SIG-M5 treated with dmso at 0.1 percent for 504 hours (cell line): ENCODE measurements at regions not wholly inside any gene's neighbourhood (a gene's known extent, or its start where the extent isn't known, plus 50 kb on each side); places are given as distances from the start of the nearest gene placed in this dataset.
A peak's percentile ranks its signal among the peaks of the same experiment; 100 is the strongest.
"Not testable (repeated sequence)": the region's sequence is repeated elsewhere in the genome, so short reads cannot be mapped to it uniquely, and the experiment has no call there.

Source experiments
- DNase-seq: peaks from one replicate; lab custom pipeline; 2025; ENCODE audit not compliant: unreplicated experiment; lab: John Stamatoyannopoulos, UW

DNA sequence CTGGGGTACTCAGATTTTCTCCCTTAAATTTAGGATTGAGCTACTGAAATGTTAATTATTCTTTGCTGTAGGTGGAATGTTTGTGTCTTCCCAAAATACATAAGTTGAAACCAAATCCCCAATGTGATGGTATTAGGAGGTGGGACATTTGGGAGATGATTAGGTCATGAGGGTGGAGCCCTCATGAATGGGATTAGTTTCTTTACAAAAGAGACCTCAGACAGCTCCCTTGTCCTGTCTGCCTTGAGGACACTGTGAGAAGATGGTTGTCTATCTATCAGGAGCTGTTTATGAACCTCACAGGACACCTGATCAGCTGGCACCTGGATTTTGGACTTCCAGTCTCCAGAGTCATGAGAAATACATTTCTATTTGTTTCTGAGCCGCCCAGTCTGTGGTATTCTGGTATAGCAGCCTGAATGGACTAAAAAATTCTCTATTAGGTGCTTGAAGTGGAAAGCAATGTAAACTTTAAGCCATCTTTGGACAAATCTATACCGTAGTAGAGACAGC lies 99.2 kb upstream of the UXS1 start:
- DNase-seq, result no peak

DNA sequence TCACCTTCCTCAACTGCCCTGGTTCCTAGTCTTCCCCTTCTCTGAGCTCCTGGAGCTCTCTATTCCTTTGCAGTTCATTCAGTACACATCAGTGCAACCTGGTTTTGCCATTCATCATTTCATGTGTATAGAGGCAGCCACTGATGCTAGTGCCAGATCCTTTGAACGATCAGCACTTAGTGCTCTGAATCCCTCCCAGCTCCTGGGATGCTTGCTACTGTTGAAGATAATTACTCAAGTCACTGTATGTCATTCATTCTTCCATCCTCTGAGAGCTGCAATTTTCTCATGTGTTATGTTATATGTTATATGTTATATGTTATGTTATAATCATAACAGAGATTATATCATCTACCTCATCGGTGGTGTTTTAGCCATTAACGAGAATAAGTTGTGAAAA lies 98.5 kb upstream of the UXS1 start:
- DNase-seq, result no peak

GRCh38 chr2:106288873-106289272 lies 94.8 kb upstream of the UXS1 start:
- DNase-seq, result no peak

DNA sequence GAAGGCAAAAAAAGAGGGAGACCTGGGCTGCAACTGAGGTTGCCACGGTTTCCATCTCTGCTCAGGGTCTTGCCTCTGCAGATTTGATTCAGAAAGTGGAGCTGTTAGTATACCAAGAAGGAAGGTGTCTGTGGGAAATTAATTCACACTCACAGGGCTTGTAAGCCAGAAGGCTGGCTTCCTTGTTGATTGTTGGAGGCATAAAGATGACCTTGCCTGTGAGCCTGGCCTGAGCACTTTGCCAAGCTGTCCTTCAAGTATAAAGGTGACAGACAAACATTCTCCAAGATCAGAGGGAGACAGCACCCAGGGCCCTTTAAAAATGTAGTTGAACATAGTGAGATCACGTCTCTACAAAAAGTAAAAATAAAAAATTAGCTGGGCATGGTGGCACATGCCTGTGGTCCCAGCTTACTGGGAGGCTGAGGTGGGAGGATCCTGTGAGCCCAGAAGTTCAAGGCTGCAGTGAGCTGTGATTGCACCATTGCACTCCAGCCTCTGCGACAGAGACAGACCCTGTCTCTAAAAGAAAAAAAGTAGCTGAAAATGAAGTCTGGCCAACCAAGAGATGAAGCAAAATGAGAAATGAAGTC lies 91.2 kb upstream of the UXS1 start:
- no peak for DNase-seq

GRCh38 chr2:106284691-106285202 lies 90.6 kb upstream of the UXS1 start:
- DNase-seq, result no peak

GRCh38 chr2:106284255-106284654 lies 90.2 kb upstream of the UXS1 start:
- DNase-seq, result no peak

- DNase-seq, result not testable (repeated sequence)
Observed at GRCh38 chr2:106283228-106284152, 89.4 kb upstream of the UXS1 start.

DNA sequence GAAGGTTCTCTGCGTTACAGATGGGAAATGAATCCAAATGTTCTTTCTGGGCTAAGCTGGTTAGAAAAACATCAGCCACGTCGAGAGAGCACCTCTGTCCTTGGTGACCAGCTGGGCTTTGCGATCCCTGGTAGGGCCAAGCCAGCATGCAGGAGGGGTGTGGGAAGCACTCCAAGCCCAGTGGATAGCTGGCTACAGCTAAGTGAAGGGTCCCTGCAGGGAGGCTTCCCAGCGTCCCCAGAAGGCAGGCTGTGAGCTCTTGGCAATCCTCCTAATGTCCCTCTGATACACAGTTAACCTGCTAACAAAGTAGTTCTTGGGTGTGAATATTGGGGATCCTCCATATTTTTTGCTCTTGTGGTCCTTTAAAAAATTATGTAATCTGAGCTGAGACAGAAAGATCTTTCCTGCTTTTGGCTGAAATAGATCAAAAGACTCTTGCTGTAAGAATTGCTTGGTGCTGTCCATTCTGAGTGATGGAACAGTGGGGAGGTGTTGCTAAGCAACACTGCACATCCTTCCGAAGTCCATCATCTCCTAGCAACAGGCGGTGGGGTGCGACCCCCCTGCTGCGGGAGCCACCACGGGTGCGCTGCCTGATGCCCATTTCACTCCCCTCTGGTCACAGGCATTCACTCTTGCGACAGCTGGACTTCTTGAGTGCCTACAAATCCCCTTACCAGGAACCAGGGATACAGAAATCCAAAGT lies 88.5 kb upstream of the UXS1 start:
- DNase-seq, result no peak

- DNase-seq, result not testable (repeated sequence)
Observed at GRCh38 chr2:106281907-106282430, 87.9 kb upstream of the UXS1 start.

DNA sequence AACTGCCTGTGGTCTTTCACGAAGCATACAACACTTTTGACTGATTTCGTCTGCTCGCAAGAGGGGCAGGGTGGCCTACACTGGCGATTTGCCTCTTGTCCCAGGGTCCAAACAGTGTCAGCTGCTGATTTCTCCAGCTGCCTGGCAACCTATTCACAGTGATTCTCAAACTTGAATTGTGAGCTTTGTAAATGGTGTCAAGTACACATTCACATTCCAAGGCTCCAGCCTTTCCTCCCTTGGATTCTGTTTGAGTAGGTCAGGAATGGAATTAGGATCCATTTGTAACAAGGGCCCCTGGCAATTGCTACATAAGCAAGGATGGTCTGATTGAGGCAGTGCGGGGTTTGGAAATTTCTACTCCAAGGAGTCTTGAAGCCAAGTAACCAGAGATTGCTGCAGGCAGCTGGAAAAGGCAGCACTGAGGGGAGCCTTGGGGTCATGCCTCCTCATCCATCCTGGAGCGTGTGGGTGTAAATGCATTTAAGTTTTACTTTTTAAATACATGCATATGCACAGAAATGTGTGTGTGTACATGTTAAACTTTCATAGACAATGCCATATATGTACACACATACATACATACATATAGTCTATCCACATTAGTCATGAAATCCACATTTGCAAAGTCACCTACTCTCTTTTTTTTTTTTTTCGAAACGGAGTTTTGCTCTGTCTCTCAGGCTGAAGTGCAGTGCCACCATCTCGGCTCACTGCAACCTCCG lies 86.8 kb upstream of the UXS1 start:
- DNase-seq, result no peak

DNA sequence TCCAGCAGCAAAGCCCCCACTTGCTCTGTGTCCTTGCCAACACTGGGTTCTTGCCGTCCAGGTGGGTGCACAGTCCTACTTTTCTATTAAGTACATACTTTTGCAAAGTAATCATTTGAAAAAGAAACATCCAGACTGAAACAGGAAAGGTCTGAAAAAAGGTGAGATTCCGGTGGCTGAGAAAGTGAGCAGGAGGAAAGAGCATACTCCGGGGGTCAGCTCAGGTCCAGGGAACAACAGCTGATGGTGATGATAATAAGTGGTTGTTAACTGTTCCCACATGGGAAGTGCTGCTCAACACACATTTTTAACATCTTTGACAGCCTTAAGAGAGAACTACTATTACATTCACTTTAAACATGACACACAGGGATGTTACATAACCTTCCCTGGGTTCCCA lies 86.1 kb upstream of the UXS1 start:
- no peak for DNase-seq

DNA sequence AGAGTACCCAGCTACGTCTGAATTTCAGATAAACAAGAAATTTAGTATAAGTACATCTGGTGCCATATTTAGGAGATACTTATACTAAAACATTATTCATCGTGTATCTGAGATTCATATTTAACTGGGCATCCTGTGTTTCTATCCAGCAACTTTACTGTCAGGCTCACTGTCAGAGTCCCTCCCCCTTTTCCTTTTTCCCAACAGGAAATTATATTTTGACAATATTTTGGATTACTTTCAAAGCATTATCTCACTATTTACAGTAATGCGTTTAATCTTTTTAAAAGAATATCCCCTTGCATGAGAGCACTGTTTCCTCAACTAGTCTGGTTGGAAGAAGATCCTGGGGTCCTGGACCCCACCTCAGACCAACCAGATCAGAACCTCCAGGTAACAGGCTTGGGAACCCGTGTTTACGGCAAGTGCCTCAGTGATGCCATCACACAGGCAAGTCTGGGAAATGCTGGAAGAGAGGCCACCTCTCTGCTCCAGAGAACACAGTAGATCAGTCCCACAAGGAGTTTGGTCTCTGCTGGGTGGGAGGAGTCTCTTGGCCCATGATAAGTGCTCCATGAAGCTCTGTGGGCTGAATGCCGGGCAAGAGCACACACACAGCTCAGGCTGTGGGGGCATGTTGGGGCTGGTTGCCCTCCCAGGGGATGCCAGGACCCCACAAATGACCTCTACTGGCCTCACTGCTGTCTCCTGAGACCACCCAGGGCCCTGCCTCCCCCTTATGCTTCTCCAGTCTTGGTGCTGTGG lies 84.2 kb upstream of the UXS1 start:
- DNase-seq, result no peak

- DNase-seq, result no peak
Observed at GRCh38 chr2:106277426-106277825, 83.3 kb upstream of the UXS1 start.

DNA sequence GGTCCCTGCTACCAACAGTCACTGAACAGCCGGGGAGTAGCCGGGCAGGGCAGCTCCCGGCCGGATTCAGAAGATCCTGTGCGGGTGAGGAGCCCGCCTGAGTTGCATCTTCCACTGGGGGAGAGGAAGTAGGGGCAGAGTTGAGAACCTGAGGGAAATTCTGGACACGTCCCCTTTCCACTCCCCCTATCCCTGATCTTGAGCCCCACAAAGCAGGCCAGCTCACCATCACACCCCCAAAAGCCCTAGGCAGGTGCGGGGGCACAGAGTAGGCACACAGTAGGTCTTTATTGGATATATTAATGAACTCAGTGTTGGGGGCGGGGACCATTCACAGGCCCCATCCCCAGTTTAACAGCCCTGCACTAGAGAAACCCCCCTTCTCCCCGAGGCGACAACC lies 81.9 kb upstream of the UXS1 start:
- no peak for DNase-seq

- DNase-seq, result no peak
Observed at GRCh38 chr2:106274668-106275067, 80.6 kb upstream of the UXS1 start.

DNA sequence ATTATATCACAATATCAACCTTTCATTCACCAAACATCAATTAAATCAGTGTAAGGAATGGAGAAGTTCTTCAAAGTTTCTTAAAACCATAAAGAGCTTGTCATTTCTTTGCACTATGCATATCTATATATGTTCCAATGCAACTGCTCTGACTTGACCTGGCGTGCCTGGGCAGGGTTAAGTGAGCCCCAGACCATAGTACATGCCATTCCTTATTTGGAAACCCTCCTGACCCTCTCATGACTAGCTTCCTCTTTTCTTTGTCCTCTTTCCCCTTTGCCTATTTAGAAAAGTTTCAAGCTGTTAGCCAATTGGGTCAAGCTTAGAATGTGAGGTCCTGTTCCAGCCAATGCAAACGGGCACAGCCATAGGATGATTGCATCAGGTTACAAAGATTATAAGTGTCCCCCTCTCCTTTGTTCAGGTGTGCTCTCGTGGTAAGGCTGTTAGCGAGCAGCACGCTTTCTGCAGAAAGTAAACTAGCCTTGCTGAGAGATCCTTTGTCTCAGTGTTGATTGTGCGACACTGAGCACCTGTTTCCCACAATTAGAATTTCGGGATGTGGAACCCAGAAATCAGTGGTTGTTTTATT lies 78.2 kb upstream of the UXS1 start:
- DNase-seq, result no peak

- DNase-seq, result no peak
Observed at GRCh38 chr2:106270471-106270891, 76.4 kb upstream of the UXS1 start.

DNA sequence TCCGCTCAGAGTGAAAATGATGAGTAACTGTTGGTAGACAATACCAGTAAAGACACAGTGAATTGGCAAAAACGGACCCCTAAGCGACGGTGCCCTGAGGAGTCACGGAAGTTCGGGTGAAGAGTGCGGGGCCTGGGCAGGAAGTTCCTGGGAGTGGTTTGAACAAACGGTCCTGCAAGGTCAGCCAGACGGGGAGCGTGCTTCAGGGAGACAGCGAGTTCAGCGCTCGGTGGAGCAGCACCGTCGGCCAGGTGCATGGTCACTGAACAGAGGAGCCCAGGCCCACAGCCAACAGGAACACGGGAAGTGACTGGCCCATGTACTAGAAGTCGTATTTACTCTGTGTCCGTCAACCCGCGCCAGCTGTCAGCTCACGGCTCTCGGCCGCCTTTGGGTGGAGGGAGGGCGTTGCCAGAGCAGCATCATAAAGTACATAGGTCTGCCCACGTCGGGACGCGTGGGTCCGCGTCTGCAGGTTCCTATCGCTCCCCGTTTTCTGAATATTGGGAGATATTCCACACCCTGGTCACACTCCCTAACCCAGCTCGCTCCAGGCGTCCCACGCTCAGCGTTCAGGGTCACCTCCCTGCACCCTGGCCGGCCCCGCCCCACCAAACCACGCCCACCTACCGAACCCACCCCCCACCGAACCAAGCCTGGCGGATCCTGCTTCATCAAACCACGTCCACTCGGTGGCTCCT lies 75.6 kb upstream of the UXS1 start:
- DNase-seq, result peak; percentile 13

DNA sequence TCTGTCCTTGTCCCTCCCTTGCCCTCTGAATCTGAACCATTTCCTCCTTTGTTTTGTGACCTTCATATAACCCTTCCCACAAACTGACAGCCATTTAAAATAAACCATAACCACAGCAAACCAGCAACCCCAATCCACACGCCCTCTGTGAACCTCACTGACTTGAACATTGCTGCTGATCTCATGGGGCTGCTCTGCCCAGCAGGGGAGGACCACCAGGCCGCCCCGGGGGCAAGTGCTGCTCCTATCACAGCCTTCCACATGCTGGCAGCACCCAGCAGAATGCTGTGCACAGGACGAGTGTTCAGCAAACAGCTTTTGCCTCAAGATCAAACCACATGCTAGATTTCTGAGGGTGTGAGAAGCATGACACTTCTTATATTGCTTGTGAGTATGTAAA lies 73.9 kb upstream of the UXS1 start:
- no peak for DNase-seq
